ENCODE measurements at regions not wholly inside any gene's neighbourhood (a gene's known extent, or its start where the extent isn't known, plus 50 kb on each side); places are given as distances from the start of the nearest gene placed in this dataset.
"Not testable (repeated sequence)": the region's sequence is repeated elsewhere in the genome, so short reads cannot be mapped to it uniquely, and the experiment has no call there.

DNA sequence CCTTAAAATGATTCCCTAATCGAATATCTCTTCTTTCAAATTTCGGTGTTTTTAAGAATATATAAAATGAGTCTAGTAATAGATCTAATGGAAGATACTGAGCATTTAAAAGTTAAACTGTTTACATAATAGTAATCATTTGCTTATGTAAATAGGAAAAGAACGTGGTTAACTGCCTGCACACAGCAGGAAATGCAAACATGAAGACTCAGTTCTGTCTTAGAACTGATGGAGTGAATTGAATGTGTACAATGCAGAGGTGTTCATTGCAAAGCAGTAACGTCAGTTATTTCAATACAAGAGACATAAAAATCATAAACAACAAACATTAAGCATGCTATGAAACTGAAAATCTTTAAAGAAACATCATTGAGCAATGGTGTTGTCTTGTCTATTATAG is 359.4 kb upstream of the ADAMTS5 start:
- TF ChIP-seq EP300 (IDR thresholded peaks at IDR 0.05): no peak
- TF ChIP-seq POLR2A (IDR thresholded peaks at IDR 0.05): no peak
- no peak for TF ChIP-seq POLR2AphosphoS5 (IDR thresholded peaks at IDR 0.05)
- TF ChIP-seq, protein P1, sequence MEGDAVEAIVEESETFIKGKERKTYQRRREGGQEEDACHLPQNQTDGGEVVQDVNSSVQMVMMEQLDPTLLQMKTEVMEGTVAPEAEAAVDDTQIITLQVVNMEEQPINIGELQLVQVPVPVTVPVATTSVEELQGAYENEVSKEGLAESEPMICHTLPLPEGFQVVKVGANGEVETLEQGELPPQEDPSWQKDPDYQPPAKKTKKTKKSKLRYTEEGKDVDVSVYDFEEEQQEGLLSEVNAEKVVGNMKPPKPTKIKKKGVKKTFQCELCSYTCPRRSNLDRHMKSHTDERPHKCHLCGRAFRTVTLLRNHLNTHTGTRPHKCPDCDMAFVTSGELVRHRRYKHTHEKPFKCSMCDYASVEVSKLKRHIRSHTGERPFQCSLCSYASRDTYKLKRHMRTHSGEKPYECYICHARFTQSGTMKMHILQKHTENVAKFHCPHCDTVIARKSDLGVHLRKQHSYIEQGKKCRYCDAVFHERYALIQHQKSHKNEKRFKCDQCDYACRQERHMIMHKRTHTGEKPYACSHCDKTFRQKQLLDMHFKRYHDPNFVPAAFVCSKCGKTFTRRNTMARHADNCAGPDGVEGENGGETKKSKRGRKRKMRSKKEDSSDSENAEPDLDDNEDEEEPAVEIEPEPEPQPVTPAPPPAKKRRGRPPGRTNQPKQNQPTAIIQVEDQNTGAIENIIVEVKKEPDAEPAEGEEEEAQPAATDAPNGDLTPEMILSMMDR (IDR thresholded peaks at IDR 0.05): no peak
- DNase-seq (no peak), ATAC-seq (ENCODE audit: low FRiP score in 2 of 2) (no peak)
- no peak overlapping the region for H3K27ac ChIP-seq
- no peaks in the 10 kb centered on the region for H3K9me3 ChIP-seq
- H3K4me1 ChIP-seq: no peaks in the 10 kb centered on the region
- no peaks in the 10 kb centered on the region for H3K27me3 ChIP-seq
- H3K36me3 ChIP-seq: no peaks in the 10 kb centered on the region
- 28 to 29% methylated on average over 4 of the region's 4 CpGs for WGBS, 2 donors
- H3K4me3 ChIP-seq: no peak overlapping the region

DNA sequence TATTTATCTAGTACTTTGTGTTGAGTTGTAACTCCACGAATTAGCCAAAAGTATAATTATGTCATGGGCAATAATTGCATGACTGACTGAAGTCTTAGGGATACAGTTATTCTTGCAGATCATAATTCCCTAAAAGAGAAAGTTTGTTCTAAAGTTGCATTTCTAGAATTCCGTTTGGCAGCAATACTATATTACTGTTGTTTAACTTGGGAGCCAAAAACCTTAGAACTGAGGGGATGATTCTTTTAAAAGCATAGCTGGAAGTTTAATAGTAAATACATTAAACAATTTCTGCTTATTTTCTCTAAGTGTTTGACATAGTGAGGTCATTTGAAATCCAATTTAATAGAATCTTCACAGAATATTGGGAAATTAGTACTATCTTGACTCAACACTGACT is 356.4 kb upstream of the ADAMTS5 start:
- WGBS, 2 donors: 76 to 81% methylated on average over 2 of the region's 2 CpGs
- Histone ChIP-seq H3K4me3 (no peak overlapping the region), H3K27me3 (no peaks in the 10 kb centered on the region), H3K27ac (no peak overlapping the region), H3K36me3 (no peaks in the 10 kb centered on the region), H3K4me1 (no peaks in the 10 kb centered on the region), H3K9me3 (no peaks in the 10 kb centered on the region)
- ATAC-seq (ENCODE audit: low FRiP score in 2 of 2): no peak
- TF ChIP-seq, protein P1 (IDR thresholded peaks at IDR 0.05): no peak
- no peak for TF ChIP-seq EP300 (IDR thresholded peaks at IDR 0.05)
- TF ChIP-seq POLR2AphosphoS5 (IDR thresholded peaks at IDR 0.05): no peak
- no peak for TF ChIP-seq POLR2A (IDR thresholded peaks at IDR 0.05)
- no peak for DNase-seq

DNA sequence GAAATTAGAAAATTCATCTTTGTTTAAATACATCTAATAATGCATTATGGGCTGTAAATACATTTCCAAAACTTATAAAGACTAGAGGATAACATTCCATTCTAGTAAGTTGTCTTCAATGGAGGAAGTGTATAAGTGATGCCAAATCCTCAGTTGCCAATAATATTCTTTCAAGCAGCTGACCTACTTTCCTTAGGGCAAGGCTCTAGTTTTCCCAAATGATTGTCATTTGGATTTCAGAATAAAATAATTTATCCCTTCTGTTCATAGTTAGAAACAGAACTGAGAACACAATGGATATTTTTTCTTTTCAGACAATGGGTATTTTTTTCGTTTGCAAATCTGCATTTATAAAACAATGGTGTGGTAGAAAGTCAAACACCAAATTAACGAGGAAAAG is 354.9 kb upstream of the ADAMTS5 start:
- TF ChIP-seq POLR2AphosphoS5 (IDR thresholded peaks at IDR 0.05) (no peak), EP300 (IDR thresholded peaks at IDR 0.05) (no peak), POLR2A (IDR thresholded peaks at IDR 0.05) (no peak)
- TF ChIP-seq, protein P1 (IDR thresholded peaks at IDR 0.05): no peak
- Histone ChIP-seq H3K36me3 (no peaks in the 10 kb centered on the region), H3K4me3 (no peak overlapping the region), H3K27ac (no peak overlapping the region), H3K9me3 (no peaks in the 10 kb centered on the region), H3K4me1 (no peaks in the 10 kb centered on the region), H3K27me3 (no peaks in the 10 kb centered on the region)
- DNase-seq (no peak), ATAC-seq (ENCODE audit: low FRiP score in 2 of 2) (no peak)
- WGBS, 2 donors: 82 to 85% methylated on average over 2 of the region's 2 CpGs

DNA sequence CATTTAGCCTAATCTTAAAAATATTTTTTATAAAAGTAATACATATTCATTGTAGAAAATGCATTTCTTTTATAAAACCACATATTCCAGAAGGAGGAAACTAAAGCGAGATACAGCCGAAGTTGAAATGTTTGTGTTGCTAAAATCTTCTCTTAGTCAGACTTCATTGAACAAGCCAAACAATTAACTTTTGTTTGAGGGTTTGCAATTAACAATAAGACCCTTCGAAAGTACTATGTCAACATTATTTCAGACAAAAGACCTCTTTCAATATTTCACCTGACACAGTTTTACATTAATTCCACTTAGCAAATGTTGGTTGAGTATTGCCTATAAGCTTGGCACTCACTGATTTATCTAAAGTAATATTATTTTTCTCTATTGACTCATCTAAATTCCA is 354.0 kb upstream of the ADAMTS5 start:
- 74 to 81% methylated on average over 3 of the region's 3 CpGs for WGBS, 2 donors
- no peak overlapping the region for H3K27ac ChIP-seq
- DNase-seq (no peak), ATAC-seq (ENCODE audit: low FRiP score in 2 of 2) (no peak)
- no peaks in the 10 kb centered on the region for H3K36me3 ChIP-seq
- H3K27me3 ChIP-seq: no peaks in the 10 kb centered on the region
- H3K4me1 ChIP-seq: no peaks in the 10 kb centered on the region
- no peak overlapping the region for H3K4me3 ChIP-seq
- TF ChIP-seq POLR2A (IDR thresholded peaks at IDR 0.05): no peak
- TF ChIP-seq, protein P1 (IDR thresholded peaks at IDR 0.05): no peak
- TF ChIP-seq EP300 (IDR thresholded peaks at IDR 0.05): no peak
- TF ChIP-seq POLR2AphosphoS5 (IDR thresholded peaks at IDR 0.05): no peak
- no peaks in the 10 kb centered on the region for H3K9me3 ChIP-seq

DNA sequence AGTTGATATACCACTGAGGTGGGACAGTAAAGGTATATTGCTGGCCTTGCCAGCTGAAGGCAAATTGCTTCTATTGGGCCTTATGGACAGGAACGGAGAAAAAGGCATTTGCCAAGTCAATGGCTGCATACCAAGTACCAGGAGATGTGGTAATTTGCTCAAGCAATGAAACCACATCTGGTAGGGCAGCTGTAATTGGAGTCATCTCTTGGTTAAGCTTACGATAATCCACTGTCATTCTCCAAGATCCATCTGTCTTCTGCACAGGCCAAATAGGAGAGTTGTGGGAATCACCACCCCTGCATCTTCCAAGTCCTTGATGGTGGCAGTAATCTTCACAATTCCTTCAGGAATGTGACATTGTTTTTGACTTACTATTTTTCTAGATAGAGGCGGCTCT is 350.7 kb upstream of the ADAMTS5 start:
- H3K9me3 ChIP-seq; DNase-seq; H3K27ac ChIP-seq; H3K36me3 ChIP-seq; H3K27me3 ChIP-seq; ATAC-seq (ENCODE audit: low FRiP score in 2 of 2); H3K4me1 ChIP-seq; H3K4me3 ChIP-seq: not testable (repeated sequence)
- 83 to 85% methylated on average over 3 of the region's 3 CpGs for WGBS, 2 donors
